GM18508 (cell line): ENCODE measurements at regions not wholly inside any gene's neighbourhood (a gene's known extent, or its start where the extent isn't known, plus 50 kb on each side); places are given as distances from the start of the nearest gene placed in this dataset.

Experiments
- ATAC-seq: cut with Tn5 transposase; IDR thresholded peaks from one replicate; pipeline ENCODE4 v1.9.1; 2021; ENCODE audit warnings: moderate number of reproducible peaks; ENCODE audit not compliant: insufficient read depth, unreplicated experiment

DNA sequence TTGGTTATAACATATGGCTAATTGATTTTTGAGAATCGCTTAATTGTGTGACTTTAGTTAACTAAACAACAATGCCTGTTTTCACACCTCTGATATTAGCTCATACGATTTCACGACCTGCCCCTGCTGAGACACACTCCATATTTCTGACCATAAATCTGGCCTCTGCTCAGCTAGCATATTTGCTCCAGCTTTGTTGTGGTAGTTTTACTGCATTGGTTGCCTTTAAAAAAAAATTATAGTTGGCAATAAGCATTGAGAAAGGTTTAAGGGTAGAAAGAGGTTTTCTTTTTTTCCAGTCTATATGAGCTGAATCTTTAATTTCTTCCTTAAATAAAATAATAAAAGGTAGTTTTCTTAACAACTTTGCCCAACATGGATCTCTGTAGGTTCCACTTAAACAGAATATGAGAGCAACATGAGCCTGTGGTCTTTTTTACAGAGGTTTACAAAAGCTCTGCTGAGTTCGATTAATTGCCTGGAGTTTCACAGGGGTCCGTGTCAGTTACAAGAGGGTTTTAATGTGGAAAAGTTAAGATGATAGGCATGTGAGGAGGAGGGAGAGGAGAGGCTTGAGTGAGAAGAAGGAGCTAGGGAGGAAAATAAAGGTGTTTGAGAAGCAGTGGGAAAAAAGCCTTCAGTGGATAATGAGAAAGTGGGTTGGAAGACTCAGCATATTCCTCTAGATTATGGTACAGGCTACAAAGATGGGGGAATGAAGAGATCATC is 318.2 kb downstream of the CXCL12 start:
- no peak for ATAC-seq

GRCh38 chr10:44065788-44066526 is 318.9 kb downstream of the CXCL12 start:
- no peak for ATAC-seq

GRCh38 chr10:44064987-44065787 is 319.7 kb downstream of the CXCL12 start:
- ATAC-seq = no peak

- no peak for ATAC-seq
Observed at GRCh38 chr10:44064317-44064716, 320.6 kb downstream of the CXCL12 start.

- no peak for ATAC-seq
Observed at GRCh38 chr10:44063686-44064085, 321.2 kb downstream of the CXCL12 start.

- ATAC-seq = no peak
Observed at GRCh38 chr10:44060719-44061118, 324.2 kb downstream of the CXCL12 start.

GRCh38 chr10:44060221-44060620 is 324.7 kb downstream of the CXCL12 start:
- ATAC-seq = no peak

DNA sequence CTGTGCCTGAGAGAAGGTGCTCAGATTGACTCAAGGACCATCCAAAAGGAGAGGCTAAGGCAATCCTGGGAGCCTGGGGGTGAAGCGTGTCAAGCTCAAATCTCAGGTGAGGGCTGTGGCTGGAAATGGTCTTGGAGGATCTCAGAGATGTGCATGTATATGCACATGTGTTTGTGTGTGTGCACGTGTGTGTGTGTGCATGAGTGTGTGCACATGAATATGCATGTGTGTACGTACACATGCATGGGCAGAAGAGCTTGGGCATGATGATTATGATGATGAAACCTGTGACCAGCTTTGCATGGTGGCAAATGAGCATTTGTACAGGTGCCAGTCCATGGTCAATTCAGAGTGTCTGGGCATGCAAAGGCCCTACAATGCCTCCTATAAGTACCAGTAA is 326.6 kb downstream of the CXCL12 start:
- ATAC-seq = no peak

- no peak for ATAC-seq
Observed at GRCh38 chr10:44056967-44057805, 327.7 kb downstream of the CXCL12 start.

- ATAC-seq = no peak
Observed at GRCh38 chr10:44056206-44056605, 328.7 kb downstream of the CXCL12 start.

DNA sequence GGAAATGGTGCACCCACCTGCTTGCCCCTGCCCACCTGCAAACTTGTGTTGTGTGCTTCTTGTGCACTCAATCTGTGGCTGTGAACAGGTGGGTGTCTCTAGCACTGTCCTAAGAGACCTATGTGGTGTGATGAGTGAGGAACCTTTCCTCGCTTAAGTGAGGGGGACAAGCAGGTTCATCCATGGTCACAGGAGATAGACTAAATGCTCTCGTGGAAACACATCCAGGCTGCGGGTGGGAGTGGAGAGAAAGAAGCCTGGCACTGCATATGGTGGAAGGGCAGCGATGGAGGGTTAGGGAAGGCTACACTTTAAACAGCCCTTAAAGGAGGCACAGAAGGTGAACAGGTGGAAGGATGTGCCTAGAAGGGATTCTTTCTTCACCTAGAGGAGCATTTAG is 330.9 kb downstream of the CXCL12 start:
- ATAC-seq = no peak

DNA sequence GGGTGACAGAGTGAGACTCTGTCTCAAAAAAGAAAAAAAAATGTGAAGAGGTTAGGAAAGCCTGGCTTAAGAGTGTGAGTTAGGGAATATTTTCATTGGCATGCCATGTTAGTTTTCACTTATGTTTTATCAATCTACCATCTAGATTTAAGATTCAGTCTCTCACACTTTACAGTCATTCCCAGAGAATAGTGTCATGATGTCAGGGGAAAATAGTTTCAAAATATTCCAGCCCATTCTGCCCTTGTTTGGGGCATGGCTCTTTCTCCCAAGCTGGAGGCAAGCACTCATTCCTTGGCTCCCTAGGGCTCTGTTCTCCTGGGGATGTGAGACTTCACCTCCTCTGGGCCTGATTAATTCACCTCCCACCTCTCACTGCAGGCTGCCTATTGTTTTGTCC is 331.5 kb downstream of the CXCL12 start:
- no peak for ATAC-seq

GRCh38 chr10:44051584-44052385 is 333.1 kb downstream of the CXCL12 start:
- no peak for ATAC-seq

DNA sequence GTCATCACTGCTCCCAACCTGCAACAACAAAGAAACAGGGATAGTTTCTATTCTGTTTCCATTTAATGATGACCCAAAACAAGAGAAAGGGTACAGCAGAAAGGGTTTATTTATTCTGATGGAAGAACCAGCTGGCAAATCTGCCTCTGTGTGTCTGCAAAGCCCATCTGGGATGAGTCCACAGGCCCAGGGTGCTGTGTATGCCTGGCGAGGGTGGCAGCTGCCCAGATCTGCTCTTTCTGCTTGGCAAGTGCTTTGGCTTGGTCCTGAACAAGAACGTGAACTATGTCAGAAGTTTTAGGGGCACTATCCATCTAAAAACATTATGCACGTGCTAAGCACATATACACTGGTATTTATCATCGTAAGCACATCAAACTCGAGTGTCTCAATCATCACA is 333.8 kb downstream of the CXCL12 start:
- no peak for ATAC-seq

GRCh38 chr10:44049301-44050015 is 335.4 kb downstream of the CXCL12 start:
- no peak for ATAC-seq

- ATAC-seq = no peak
Observed at GRCh38 chr10:44047361-44047760, 337.5 kb downstream of the CXCL12 start.

DNA sequence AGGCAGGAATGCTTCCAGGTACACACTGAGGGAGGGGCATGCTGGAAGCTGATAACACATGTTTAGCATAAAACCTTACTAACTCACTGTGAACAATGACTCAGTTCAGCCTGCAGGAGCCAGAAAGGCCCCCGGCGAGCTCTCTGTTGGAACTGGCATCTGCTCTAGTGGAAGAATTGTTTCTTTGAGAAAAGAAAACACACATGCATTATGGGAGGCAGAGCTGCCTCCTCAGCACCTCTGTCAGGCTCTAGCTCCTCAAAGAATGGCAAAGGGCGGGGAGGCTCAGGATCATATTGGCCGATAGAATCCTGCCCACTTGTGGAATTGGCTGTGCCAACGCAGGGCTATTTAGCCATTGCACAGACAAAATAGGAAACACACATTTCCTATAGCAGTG is 338.3 kb downstream of the CXCL12 start:
- no peak for ATAC-seq

DNA sequence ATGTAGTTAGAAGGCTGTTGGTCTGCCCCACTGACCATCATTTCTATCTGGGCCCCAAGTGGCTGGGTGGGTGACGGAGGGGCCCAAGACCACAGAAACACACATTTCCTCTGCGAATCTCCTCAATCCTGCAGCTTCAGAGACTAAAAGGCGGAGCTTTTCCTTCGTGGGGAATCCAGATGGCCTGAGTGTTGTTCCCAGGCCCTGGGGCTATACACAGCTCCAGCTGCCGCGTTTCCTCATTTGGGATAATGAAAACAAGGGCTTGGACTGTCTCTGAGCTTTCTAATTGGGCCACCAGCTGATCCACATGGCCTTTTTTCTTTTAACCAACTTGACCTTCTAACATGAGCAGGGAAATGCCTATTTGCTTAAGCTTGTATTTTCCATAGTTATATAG is 339.9 kb downstream of the CXCL12 start:
- ATAC-seq = no peak

DNA sequence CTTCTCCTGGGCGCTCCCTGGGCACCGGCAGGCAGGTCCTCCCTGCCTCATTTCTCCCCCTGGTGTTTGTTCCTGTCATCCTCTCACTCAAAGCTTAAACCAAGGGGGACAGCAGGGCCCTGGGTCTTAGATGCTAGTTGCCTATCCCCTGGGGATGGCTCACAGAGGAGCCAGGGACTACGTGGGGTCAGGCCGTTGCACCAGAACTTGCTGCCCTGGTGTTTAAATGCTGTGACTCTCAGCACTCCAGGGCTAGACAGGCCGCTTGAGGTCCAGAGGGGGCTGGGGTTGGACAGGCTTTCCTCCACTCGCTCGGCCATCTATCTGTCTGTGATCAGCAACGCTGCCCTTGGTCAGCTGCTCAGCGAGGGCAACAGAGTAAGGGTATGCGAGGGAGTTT is 340.3 kb downstream of the CXCL12 start:
- no peak for ATAC-seq
